ENCODE measurements at regions not wholly inside any gene's neighbourhood (a gene's known extent, or its start where the extent isn't known, plus 50 kb on each side); places are given as distances from the start of the nearest gene placed in this dataset.

GRCh38 chr4:33649471-33649870, 2594.8 kb downstream of the ARAP2 start:
- Histone ChIP-seq H3K27ac (ENCODE audit: insufficient read length, low read depth, low read length) (no peak overlapping the region), H2BK120ac (ENCODE audit: low read depth, low read length, poor library complexity, severe bottlenecking) (no peak overlapping the region), H3K56ac (ENCODE audit: insufficient read length, low read depth, low read length) (no peak overlapping the region), H4K5ac (ENCODE audit: insufficient read length, low read depth, low read length) (no peak overlapping the region), H4K8ac (replicated peaks; ENCODE audit: insufficient read length, low read depth, low read length) (no peak overlapping the region), H2BK15ac (ENCODE audit: low read depth, low read length) (no peak overlapping the region), H4K20me1 (ENCODE audit: control insufficient read depth, insufficient read depth, insufficient read length) (no peaks in the 10 kb centered on the region), H3K27me3 (ENCODE audit: insufficient read depth, low read length) (no peaks in the 10 kb centered on the region), H3K23me2 (ENCODE audit: insufficient read length, low read depth, low read length, poor library complexity, severe bottlenecking) (no peaks in the 10 kb centered on the region), H3K4me2 (ENCODE audit: insufficient read depth, insufficient read length, low read length) (no peak overlapping the region), H2AFZ (ENCODE audit: low read length) (no peak overlapping the region), H3K14ac (ENCODE audit: insufficient read depth, low read length) (no peak overlapping the region), H2BK5ac (ENCODE audit: insufficient read length, low read length) (no peak overlapping the region), H3K4me1 (ENCODE audit: insufficient read depth, low read length) (no peaks in the 10 kb centered on the region), H3K9me3 (ENCODE audit: control insufficient read depth, low read depth, low read length) (no peaks in the 10 kb centered on the region), H3K23ac (ENCODE audit: insufficient read length, low read depth, low read length) (no peak overlapping the region), H4K91ac (ENCODE audit: insufficient read length, low read depth, low read length) (no peak overlapping the region), H3K9ac (ENCODE audit: extremely low read depth, insufficient read length, low read length) (no peak overlapping the region), H3K18ac (ENCODE audit: insufficient read length, low read depth, low read length) (no peak overlapping the region), H3T11ph (ENCODE audit: low read length) (no peak overlapping the region), H2BK20ac (ENCODE audit: low read depth, low read length, poor library complexity, severe bottlenecking) (no peak overlapping the region), H3K4ac (ENCODE audit: low read depth, low read length) (no peak overlapping the region), H3K79me2 (ENCODE audit: insufficient read depth, low read length) (no peaks in the 10 kb centered on the region), H2BK12ac (ENCODE audit: insufficient read length, low read depth, low read length) (no peak overlapping the region), H3K79me1 (ENCODE audit: insufficient read depth, low read depth, low read length, poor library complexity, severe bottlenecking) (no peaks in the 10 kb centered on the region), H2AK5ac (ENCODE audit: insufficient read length, low read length) (no peak overlapping the region)
- no peaks in the 10 kb centered on the region; a peak in 2 of 7 replicates for H3K36me3 Mint-ChIP-seq (ENCODE audit: insufficient read depth in 1 of 3, low read depth in 3 of 3)
- H3K27ac Mint-ChIP-seq: no peak overlapping the region
- TF ChIP-seq CTCF (conservative IDR thresholded peaks at IDR 0.05): no peak
- no peaks in the 10 kb centered on the region for H3K27me3 Mint-ChIP-seq (ENCODE audit: low read depth)
- no peak for DNase-seq
- no peaks in the 10 kb centered on the region for H3K4me1 Mint-ChIP-seq
- H3K9me3 Mint-ChIP-seq: no peaks in the 10 kb centered on the region
- no peak overlapping the region for H3K4me3 Mint-ChIP-seq
- WGBS (ENCODE audit: extremely low coverage, insufficient read length, low lambda C conversion rate): no CpG with 5 or more reads among the region's 1 CpG

Measured in H9 (cell line).